H1 (cell line): ENCODE measurements at regions not wholly inside any gene's neighbourhood (a gene's known extent, or its start where the extent isn't known, plus 50 kb on each side); places are given as distances from the start of the nearest gene placed in this dataset.

Source experiments
- HDAC2 ChIP-seq, 2 experiments: fragments of 300-600 bp in 1 of 2; sonication (generic) in 1 of 2; IDR thresholded peaks; 2 replicates each; pipeline ENCODE4 v1.6.1; 2011 to 2012; ENCODE audit warnings: low read depth in 2 of 2, low read length in 2 of 2, mild to moderate bottlenecking in 2 of 2, moderate library complexity in 2 of 2, borderline replicate concordance in 1 of 2, inconsistent platforms in 1 of 2
- NRF1 ChIP-seq: IDR thresholded peaks from 2 replicates; pipeline ENCODE4 v1.6.1; 2011; ENCODE audit warnings: mild to moderate bottlenecking, low read depth, low read length, improper control_type of control experiment
- RXRA ChIP-seq: IDR thresholded peaks from 2 replicates; pipeline ENCODE4 v1.6.1; 2011; ENCODE audit warnings: low read depth, mild to moderate bottlenecking, low read length, moderate library complexity; ENCODE audit not compliant: insufficient read depth
- ZNF274 ChIP-seq: IDR thresholded peaks from 2 replicates; pipeline ENCODE4 v1.7.0; 2012; ENCODE audit warnings: low read length, borderline replicate concordance; ENCODE audit errors: extremely low read depth

DNA sequence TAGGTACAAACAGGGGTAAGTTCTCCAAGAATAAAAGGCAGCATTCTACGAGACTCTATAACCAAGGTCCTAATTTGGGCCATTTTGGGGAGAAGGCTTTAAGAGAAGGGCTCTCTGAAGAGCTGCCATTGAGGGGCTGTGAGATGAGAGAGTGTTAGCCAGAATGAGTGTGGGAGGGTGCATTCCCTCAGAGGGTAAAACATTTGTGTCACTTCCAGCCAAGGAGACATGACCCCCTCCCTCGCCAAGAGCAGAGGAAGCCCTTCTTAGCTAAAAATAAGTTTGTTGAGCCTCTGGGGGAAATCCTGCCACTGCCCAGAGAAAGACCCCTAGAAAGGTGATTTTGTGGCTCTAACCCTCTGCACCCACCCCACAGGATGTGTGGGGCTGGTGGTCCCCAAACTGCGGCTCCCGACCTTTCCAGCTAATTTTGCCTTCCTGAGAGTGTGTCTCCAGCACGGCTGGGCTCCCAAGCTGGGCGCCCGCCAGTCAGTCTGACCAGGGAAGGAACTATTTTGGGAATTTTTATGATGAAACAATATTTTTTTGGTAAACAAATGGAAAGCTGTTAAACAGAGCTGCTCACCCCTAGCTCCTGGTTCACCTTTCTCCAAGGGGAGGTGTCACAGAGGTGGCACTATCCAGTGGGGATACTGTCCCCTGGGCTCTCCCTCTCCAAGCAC lies 65.9 kb upstream of the JDP2 start (continued):
- TF ChIP-seq ZNF274, result no peak
- no peak for TF ChIP-seq RXRA
- no peak for TF ChIP-seq HDAC2 (IDR thresholded peaks at IDR 0.05; ENCODE audit: borderline replicate concordance in 1 of 2, low read depth in 2 of 2, low read length in 2 of 2)
- no peak for TF ChIP-seq NRF1
- TF ChIP-seq, all 59 proteins: peak for 0
